Mesenchymal stem cell (in vitro differentiated cells and primary cell): ENCODE measurements at regions not wholly inside any gene's neighbourhood (a gene's known extent, or its start where the extent isn't known, plus 50 kb on each side); places are given as distances from the start of the nearest gene placed in this dataset.
"Not testable (repeated sequence)": the region's sequence is repeated elsewhere in the genome, so short reads cannot be mapped to it uniquely, and the experiment has no call there.

Experiments
- DNase-seq: peaks from one replicate; pipeline ENCODE4 v3.0.0-alpha.2; 2013
- H2AFZ ChIP-seq: one replicate; pipeline ENCODE4 v1.6.1; 2013; ENCODE audit warnings: low read depth, mild to moderate bottlenecking, control low read depth, inconsistent platforms, low read length, moderate library complexity
- H2AK5ac ChIP-seq: 2 replicates; pipeline ENCODE4 v1.6.1; 2013; ENCODE audit warnings: low read length, moderate library complexity, mild to moderate bottlenecking, inconsistent platforms; ENCODE audit not compliant: severe bottlenecking
- H2BK120ac ChIP-seq: one replicate; pipeline ENCODE4 v1.6.1; 2013; ENCODE audit warnings: low read depth, mild to moderate bottlenecking, inconsistent platforms, low read length, moderate library complexity
- H2BK12ac ChIP-seq, 2 experiments: one replicate each; pipeline ENCODE4 v1.6.1; 2013; ENCODE audit warnings: inconsistent platforms in 2 of 2, low read length in 2 of 2, mild to moderate bottlenecking in 2 of 2, moderate library complexity in 2 of 2, control low read depth in 1 of 2
- H2BK15ac ChIP-seq: one replicate; pipeline ENCODE4 v1.6.1; 2013; ENCODE audit warnings: mild to moderate bottlenecking, low read depth, inconsistent platforms; ENCODE audit not compliant: poor library complexity, severe bottlenecking
- H2BK5ac ChIP-seq: 2 replicates; pipeline ENCODE4 v1.6.1; 2013; ENCODE audit warnings: low read depth, mild to moderate bottlenecking, low read length, control low read depth, inconsistent platforms; ENCODE audit not compliant: poor library complexity, severe bottlenecking
- H3K14ac ChIP-seq, 2 experiments: one replicate each; pipeline ENCODE4 v1.6.1; 2013; ENCODE audit warnings: inconsistent platforms in 2 of 2, low read length in 2 of 2, control low read depth in 1 of 2, mild to moderate bottlenecking in 1 of 2, moderate library complexity in 1 of 2
- H3K18ac ChIP-seq, 2 experiments: one replicate each; pipeline ENCODE4 v1.6.1; 2013; ENCODE audit warnings: inconsistent platforms in 2 of 2, low read length in 2 of 2, control low read depth in 1 of 2, low read depth in 1 of 2, mild to moderate bottlenecking in 1 of 2
- H3K23ac ChIP-seq, 2 experiments: one replicate each; pipeline ENCODE4 v1.6.1; 2013; ENCODE audit warnings: inconsistent platforms in 2 of 2, low read length in 2 of 2, mild to moderate bottlenecking in 2 of 2, moderate library complexity in 2 of 2, control low read depth in 1 of 2
- H3K27ac ChIP-seq: 2 replicates; pipeline ENCODE4 v1.5.1; 2013; ENCODE audit warnings: mild to moderate bottlenecking, moderate library complexity, low read length, control low read depth, inconsistent platforms; ENCODE audit not compliant: poor library complexity, severe bottlenecking
- H3K27me3 ChIP-seq, 2 experiments: 2 replicates each; pipeline versions ENCODE4 v1.6.1 to v1.7.0; 2013; ENCODE audit warnings: low read length in 2 of 2, mild to moderate bottlenecking in 2 of 2, moderate library complexity in 2 of 2, control low read depth in 1 of 2, inconsistent platforms in 1 of 2; ENCODE audit not compliant: control insufficient read depth in 1 of 2, insufficient read depth in 1 of 2
- H3K36me3 ChIP-seq, 2 experiments: 2 replicates each; pipeline versions ENCODE4 v1.6.1 to v1.7.0; 2013; ENCODE audit warnings: low read length in 2 of 2, control low read depth in 1 of 2, inconsistent platforms in 1 of 2, low read depth in 1 of 2, mild to moderate bottlenecking in 1 of 2; ENCODE audit not compliant: insufficient read depth in 2 of 2, control insufficient read depth in 1 of 2
- H3K4ac ChIP-seq, 2 experiments: one replicate each; pipeline ENCODE4 v1.6.1; 2013; ENCODE audit warnings: inconsistent platforms in 2 of 2, low read length in 2 of 2, mild to moderate bottlenecking in 2 of 2, moderate library complexity in 2 of 2, control low read depth in 1 of 2, low read depth in 1 of 2
- H3K4me1 ChIP-seq: 2 replicates; pipeline ENCODE4 v1.6.1; 2013; ENCODE audit warnings: low read depth, low read length, control low read depth; ENCODE audit not compliant: control insufficient read depth, insufficient read depth
- H3K4me2 ChIP-seq: 2 replicates; pipeline ENCODE4 v1.6.1; 2013; ENCODE audit warnings: low read length, mild to moderate bottlenecking, inconsistent platforms; ENCODE audit not compliant: poor library complexity, severe bottlenecking
- H3K4me3 ChIP-seq, 2 experiments: 2 replicates each; pipeline versions ENCODE4 v1.5.1 to v1.7.0; 2013; ENCODE audit warnings: low read length in 2 of 2, mild to moderate bottlenecking in 2 of 2, control low read depth in 1 of 2, low read depth in 1 of 2; ENCODE audit not compliant: insufficient read depth in 1 of 2
- H3K79me1 ChIP-seq: replicated peaks from 2 replicates; pipeline ENCODE4 v1.6.1; 2013; ENCODE audit warnings: mild to moderate bottlenecking, control low read depth, low read length, inconsistent platforms; ENCODE audit not compliant: poor library complexity, severe bottlenecking
- H3K9ac ChIP-seq: 2 replicates; pipeline ENCODE4 v1.7.0; 2013; ENCODE audit warnings: mild to moderate bottlenecking, low read length, moderate library complexity
- H3K9me3 ChIP-seq: 2 replicates; pipeline ENCODE4 v1.7.0; 2013; ENCODE audit warnings: mild to moderate bottlenecking, low read length; ENCODE audit not compliant: control insufficient read depth
- H4K8ac ChIP-seq: one replicate; pipeline ENCODE4 v1.6.1; 2013; ENCODE audit warnings: inconsistent platforms, mild to moderate bottlenecking, low read length, moderate library complexity
- H4K91ac ChIP-seq: one replicate; pipeline ENCODE4 v1.6.1; 2013; ENCODE audit warnings: mild to moderate bottlenecking, low read length, inconsistent platforms
- WGBS: methylation state at CpG from one replicate; pipeline ENCODE4 v1.1.7; 2013; ENCODE audit warnings: mixed read lengths; 5-methylcytosine and 5-hydroxymethylcytosine counted together

DNA sequence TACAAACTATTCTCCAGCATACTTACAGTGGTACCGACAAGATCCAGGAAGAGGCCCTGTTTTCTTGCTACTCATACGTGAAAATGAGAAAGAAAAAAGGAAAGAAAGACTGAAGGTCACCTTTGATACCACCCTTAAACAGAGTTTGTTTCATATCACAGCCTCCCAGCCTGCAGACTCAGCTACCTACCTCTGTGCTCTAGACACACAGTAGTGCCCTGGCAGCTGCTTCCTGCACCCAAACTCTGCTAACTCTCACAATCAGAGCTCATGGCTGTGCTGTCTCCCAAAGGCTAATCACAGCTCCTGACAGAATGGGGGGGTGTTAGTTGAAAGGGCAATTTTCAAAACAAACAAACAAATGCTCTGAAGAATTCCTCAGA, 95.2 kb upstream of the OR4E1 start:
- Histone ChIP-seq H2AK5ac (no peak overlapping the region), H3K23ac (no peak overlapping the region), H2AFZ (no peak overlapping the region), H3K79me1 (no peaks in the 10 kb centered on the region), H3K14ac (no peak overlapping the region), H2BK15ac (no peak overlapping the region), H3K27ac (no peak overlapping the region), H3K9ac (no peak overlapping the region), H3K9me3 (no peaks in the 10 kb centered on the region), H3K4me3 (no peak overlapping the region), H4K8ac (no peak overlapping the region), H2BK5ac (no peak overlapping the region), H3K4me2 (no peak overlapping the region), H3K4me1 (no peaks in the 10 kb centered on the region), H2BK120ac (no peak overlapping the region), H3K4ac (no peak overlapping the region), H3K36me3 (no peaks in the 10 kb centered on the region), H4K91ac (no peak overlapping the region), H2BK12ac (no peak overlapping the region), H3K27me3 (no peaks in the 10 kb centered on the region), H3K18ac (no peak overlapping the region)
- no peak for DNase-seq
- 82% methylated on average over 2 of the region's 2 CpGs for WGBS

GRCh38 chr14:21768116-21768874, 94.7 kb upstream of the OR4E1 start:
- Histone ChIP-seq H3K23ac (no peak overlapping the region), H3K4me3 (no peak overlapping the region), H2BK120ac (no peak overlapping the region), H2AK5ac (no peak overlapping the region), H3K18ac (no peak overlapping the region), H4K8ac (no peak overlapping the region), H3K9ac (no peak overlapping the region), H3K27ac (no peak overlapping the region), H3K4me1 (no peaks in the 10 kb centered on the region), H2BK15ac (no peak overlapping the region), H3K4me2 (no peak overlapping the region), H3K27me3 (no peaks in the 10 kb centered on the region), H3K36me3 (no peaks in the 10 kb centered on the region), H3K79me1 (no peaks in the 10 kb centered on the region), H2BK5ac (no peak overlapping the region), H2AFZ (no peak overlapping the region), H4K91ac (no peak overlapping the region), H3K9me3 (no peaks in the 10 kb centered on the region), H3K14ac (no peak overlapping the region), H2BK12ac (no peak overlapping the region), H3K4ac (no peak overlapping the region)
- 33% methylated on average over 4 of the region's 5 CpGs for WGBS
- peak; percentile 14 for DNase-seq

- H3K36me3 ChIP-seq, H2BK12ac ChIP-seq, H2AFZ ChIP-seq, H3K14ac ChIP-seq, H2BK120ac ChIP-seq, H3K4me3 ChIP-seq, H2AK5ac ChIP-seq, H3K4ac ChIP-seq, H4K91ac ChIP-seq, H3K27me3 ChIP-seq, H3K18ac ChIP-seq, H3K23ac ChIP-seq, H2BK5ac ChIP-seq, H3K9ac ChIP-seq, H3K4me2 ChIP-seq, H2BK15ac ChIP-seq, H3K27ac ChIP-seq, H3K79me1 ChIP-seq, H3K9me3 ChIP-seq, H4K8ac ChIP-seq, DNase-seq, H3K4me1 ChIP-seq: not testable (repeated sequence)
- WGBS, result 62% methylated on average over 6 of the region's 6 CpGs
Measured at GRCh38 chr14:21760360-21760759, 86.7 kb upstream of the OR4E1 start.

DNA sequence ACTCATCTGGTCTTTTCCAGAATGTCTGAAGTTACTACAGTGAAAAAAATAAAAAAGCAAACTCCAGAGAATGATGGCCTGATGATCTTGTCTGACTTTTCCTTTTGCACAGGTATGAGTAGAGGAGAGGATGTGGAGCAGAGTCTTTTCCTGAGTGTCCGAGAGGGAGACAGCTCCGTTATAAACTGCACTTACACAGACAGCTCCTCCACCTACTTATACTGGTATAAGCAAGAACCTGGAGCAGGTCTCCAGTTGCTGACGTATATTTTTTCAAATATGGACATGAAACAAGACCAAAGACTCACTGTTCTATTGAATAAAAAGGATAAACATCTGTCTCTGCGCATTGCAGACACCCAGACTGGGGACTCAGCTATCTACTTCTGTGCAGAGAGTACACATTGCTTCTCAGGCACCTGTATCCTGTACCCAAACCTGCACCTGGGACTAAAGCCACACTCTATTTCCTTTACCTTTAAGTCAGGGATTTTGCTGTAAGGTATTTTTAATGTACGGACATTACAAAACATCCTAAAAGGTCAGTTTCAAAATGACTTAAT, 75.8 kb upstream of the OR4E1 start:
- no peaks in the 10 kb centered on the region for H3K9me3 ChIP-seq
- DNase-seq, result no peak
- no peak overlapping the region for H2BK120ac ChIP-seq
- H4K91ac ChIP-seq, result no peak overlapping the region
- H3K36me3 ChIP-seq, result no peaks in the 10 kb centered on the region
- no peak overlapping the region for H2BK5ac ChIP-seq
- H3K79me1 ChIP-seq, result no peaks in the 10 kb centered on the region
- no peaks in the 10 kb centered on the region for H3K4me1 ChIP-seq
- no peak overlapping the region for H3K14ac ChIP-seq
- H3K9ac ChIP-seq, result no peak overlapping the region
- 71% methylated on average over 2 of the region's 5 CpGs for WGBS
- no peak overlapping the region for H3K4me2 ChIP-seq
- no peak overlapping the region for H4K8ac ChIP-seq
- no peak overlapping the region for H3K18ac ChIP-seq
- H2AK5ac ChIP-seq, result no peak overlapping the region
- H3K23ac ChIP-seq, result no peak overlapping the region
- H2BK15ac ChIP-seq, result no peak overlapping the region
- no peak overlapping the region for H2BK12ac ChIP-seq
- no peak overlapping the region for H3K4ac ChIP-seq
- H3K27ac ChIP-seq, result no peak overlapping the region
- no peak overlapping the region for H3K4me3 ChIP-seq
- H2AFZ ChIP-seq, result no peak overlapping the region
- H3K27me3 ChIP-seq, result no peaks in the 10 kb centered on the region
